ENCODE measurements at regions not wholly inside any gene's neighbourhood (a gene's known extent, or its start where the extent isn't known, plus 50 kb on each side); places are given as distances from the start of the nearest gene placed in this dataset.

GRCh38 chr2:120570546-120570945, 165.1 kb upstream of the GLI2 start:
- no peak overlapping the region for H3K4me3 ChIP-seq (ENCODE audit: low read depth, low read length)
- ChIA-PET CTCF (interaction anchor here (1.8 kb wide), 1 partner anchor 17 kb away, joined by 5 read pairs; no protein-coding TSS in a partner anchor), POLR2A (no interaction called here)

GRCh38 chr2:120571015-120571728, 164.5 kb upstream of the GLI2 start:
- Histone ChIP-seq H3K36me3 (ENCODE audit: control insufficient read depth in 2 of 2, insufficient read depth in 1 of 2, low read length in 2 of 2) (no peaks in the 10 kb centered on the region), H3K9me3 (ENCODE audit: control insufficient read depth, insufficient read depth, low read depth, low read length) (no peaks in the 10 kb centered on the region), H3K4me1 (ENCODE audit: control insufficient read depth, insufficient read depth, low read length) (no peaks in the 10 kb centered on the region), H3K27ac (ENCODE audit: extremely low read depth, low read depth, low read length) (no peak overlapping the region), H3K4me3 (ENCODE audit: low read depth, low read length) (no peak overlapping the region)
- CTCF ChIA-PET, result no interaction called here
- POLR2A ChIA-PET, result no interaction called here
- TF ChIP-seq, protein P1, sequence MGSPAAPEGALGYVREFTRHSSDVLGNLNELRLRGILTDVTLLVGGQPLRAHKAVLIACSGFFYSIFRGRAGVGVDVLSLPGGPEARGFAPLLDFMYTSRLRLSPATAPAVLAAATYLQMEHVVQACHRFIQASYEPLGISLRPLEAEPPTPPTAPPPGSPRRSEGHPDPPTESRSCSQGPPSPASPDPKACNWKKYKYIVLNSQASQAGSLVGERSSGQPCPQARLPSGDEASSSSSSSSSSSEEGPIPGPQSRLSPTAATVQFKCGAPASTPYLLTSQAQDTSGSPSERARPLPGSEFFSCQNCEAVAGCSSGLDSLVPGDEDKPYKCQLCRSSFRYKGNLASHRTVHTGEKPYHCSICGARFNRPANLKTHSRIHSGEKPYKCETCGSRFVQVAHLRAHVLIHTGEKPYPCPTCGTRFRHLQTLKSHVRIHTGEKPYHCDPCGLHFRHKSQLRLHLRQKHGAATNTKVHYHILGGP (tag by site-specific recombination; IDR thresholded peaks at IDR 0.05), result no peak
- TF ChIP-seq ZBTB8A (tag by site-specific recombination; IDR thresholded peaks at IDR 0.05) (no peak), ZNF121 (tag by site-specific recombination; IDR thresholded peaks at IDR 0.05) (no peak), KLF16 (tag by site-specific recombination; IDR thresholded peaks at IDR 0.05) (no peak), ZNF433 (tag by site-specific recombination; IDR thresholded peaks at IDR 0.05; ENCODE audit: low read depth) (no peak), ZNF561 (tag by site-specific recombination; IDR thresholded peaks at IDR 0.05; ENCODE audit: borderline replicate concordance) (no peak), PATZ1 (tag by site-specific recombination; IDR thresholded peaks at IDR 0.05) (no peak), ZNF146 (tag by site-specific recombination; IDR thresholded peaks at IDR 0.05) (no peak), ZNF19 (tag by site-specific recombination; IDR thresholded peaks at IDR 0.05; ENCODE audit: low read depth) (no peak), ZBTB20 (tag by site-specific recombination; IDR thresholded peaks at IDR 0.05) (no peak), ZNF280C (tag by site-specific recombination; IDR thresholded peaks at IDR 0.05) (no peak), ZNF404 (tag by site-specific recombination; IDR thresholded peaks at IDR 0.05) (no peak), ZNF114 (tag by site-specific recombination; IDR thresholded peaks at IDR 0.05) (no peak), ZIC2 (tag by site-specific recombination; IDR thresholded peaks at IDR 0.05) (no peak), ZNF211 (tag by site-specific recombination; IDR thresholded peaks at IDR 0.05; ENCODE audit: low read depth) (no peak)
- TF ChIP-seq, protein P2, sequence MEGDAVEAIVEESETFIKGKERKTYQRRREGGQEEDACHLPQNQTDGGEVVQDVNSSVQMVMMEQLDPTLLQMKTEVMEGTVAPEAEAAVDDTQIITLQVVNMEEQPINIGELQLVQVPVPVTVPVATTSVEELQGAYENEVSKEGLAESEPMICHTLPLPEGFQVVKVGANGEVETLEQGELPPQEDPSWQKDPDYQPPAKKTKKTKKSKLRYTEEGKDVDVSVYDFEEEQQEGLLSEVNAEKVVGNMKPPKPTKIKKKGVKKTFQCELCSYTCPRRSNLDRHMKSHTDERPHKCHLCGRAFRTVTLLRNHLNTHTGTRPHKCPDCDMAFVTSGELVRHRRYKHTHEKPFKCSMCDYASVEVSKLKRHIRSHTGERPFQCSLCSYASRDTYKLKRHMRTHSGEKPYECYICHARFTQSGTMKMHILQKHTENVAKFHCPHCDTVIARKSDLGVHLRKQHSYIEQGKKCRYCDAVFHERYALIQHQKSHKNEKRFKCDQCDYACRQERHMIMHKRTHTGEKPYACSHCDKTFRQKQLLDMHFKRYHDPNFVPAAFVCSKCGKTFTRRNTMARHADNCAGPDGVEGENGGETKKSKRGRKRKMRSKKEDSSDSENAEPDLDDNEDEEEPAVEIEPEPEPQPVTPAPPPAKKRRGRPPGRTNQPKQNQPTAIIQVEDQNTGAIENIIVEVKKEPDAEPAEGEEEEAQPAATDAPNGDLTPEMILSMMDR (tag by site-specific recombination; IDR thresholded peaks at IDR 0.05), result no peak
- TF ChIP-seq, protein P3, sequence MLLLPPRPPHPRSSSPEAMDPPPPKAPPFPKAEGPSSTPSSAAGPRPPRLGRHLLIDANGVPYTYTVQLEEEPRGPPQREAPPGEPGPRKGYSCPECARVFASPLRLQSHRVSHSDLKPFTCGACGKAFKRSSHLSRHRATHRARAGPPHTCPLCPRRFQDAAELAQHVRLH (tag by site-specific recombination; IDR thresholded peaks at IDR 0.05), result no peak

More at GRCh38 chr2:120570546-120570945, 165.1 kb upstream of the GLI2 start:
- TF ChIP-seq ZNF426 (tag by site-specific recombination; IDR thresholded peaks at IDR 0.05) (no peak), ZNF600 (tag by site-specific recombination; IDR thresholded peaks at IDR 0.05) (no peak), ZNF133 (tag by site-specific recombination; IDR thresholded peaks at IDR 0.05) (no peak), ZNF311 (tag by site-specific recombination; IDR thresholded peaks at IDR 0.05; ENCODE audit: borderline replicate concordance) (no peak), ZNF214 (tag by site-specific recombination; IDR thresholded peaks at IDR 0.05; ENCODE audit: borderline replicate concordance) (no peak), ZNF623 (tag by site-specific recombination; IDR thresholded peaks at IDR 0.05) (no peak), ZNF48 (tag by site-specific recombination; IDR thresholded peaks at IDR 0.05) (no peak), ZNF335 (tag by site-specific recombination; conservative IDR thresholded peaks at IDR 0.05) (no peak)
- TF ChIP-seq, protein P4, sequence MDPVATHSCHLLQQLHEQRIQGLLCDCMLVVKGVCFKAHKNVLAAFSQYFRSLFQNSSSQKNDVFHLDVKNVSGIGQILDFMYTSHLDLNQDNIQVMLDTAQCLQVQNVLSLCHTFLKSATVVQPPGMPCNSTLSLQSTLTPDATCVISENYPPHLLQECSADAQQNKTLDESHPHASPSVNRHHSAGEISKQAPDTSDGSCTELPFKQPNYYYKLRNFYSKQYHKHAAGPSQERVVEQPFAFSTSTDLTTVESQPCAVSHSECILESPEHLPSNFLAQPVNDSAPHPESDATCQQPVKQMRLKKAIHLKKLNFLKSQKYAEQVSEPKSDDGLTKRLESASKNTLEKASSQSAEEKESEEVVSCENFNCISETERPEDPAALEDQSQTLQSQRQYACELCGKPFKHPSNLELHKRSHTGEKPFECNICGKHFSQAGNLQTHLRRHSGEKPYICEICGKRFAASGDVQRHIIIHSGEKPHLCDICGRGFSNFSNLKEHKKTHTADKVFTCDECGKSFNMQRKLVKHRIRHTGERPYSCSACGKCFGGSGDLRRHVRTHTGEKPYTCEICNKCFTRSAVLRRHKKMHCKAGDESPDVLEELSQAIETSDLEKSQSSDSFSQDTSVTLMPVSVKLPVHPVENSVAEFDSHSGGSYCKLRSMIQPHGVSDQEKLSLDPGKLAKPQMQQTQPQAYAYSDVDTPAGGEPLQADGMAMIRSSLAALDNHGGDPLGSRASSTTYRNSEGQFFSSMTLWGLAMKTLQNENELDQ (tag by site-specific recombination; IDR thresholded peaks at IDR 0.05; ENCODE audit: low read depth), result no peak
- H3K36me3 ChIP-seq (ENCODE audit: control insufficient read depth in 2 of 2, insufficient read depth in 1 of 2, low read length in 2 of 2), result no peaks in the 10 kb centered on the region
- no peaks in the 10 kb centered on the region for H3K9me3 ChIP-seq (ENCODE audit: control insufficient read depth, insufficient read depth, low read depth, low read length)
- H3K27ac ChIP-seq (ENCODE audit: extremely low read depth, low read depth, low read length), result no peak overlapping the region
- no peaks in the 10 kb centered on the region for H3K4me1 ChIP-seq (ENCODE audit: control insufficient read depth, insufficient read depth, low read length)
